CD4-positive, alpha-beta T cell treated with Interleukin-10 for 1 hour (primary cell): ENCODE measurements at regions not wholly inside any gene's neighbourhood (a gene's known extent, or its start where the extent isn't known, plus 50 kb on each side); places are given as distances from the start of the nearest gene placed in this dataset.

Experiments used
- DNase-seq: peaks from one replicate; pipeline ENCODE4 v3.0.0-alpha.2; 2020

GRCh38 chr13:111394211-111394922 lies 73.9 kb downstream of the TEX29 start:
- no peak for DNase-seq

GRCh38 chr13:111395511-111396393 lies 75.3 kb downstream of the TEX29 start:
- DNase-seq = no peak

- DNase-seq = no peak
Observed at GRCh38 chr13:111396457-111396856, 76.0 kb downstream of the TEX29 start.

- DNase-seq = no peak
Observed at GRCh38 chr13:111397202-111397880, 76.9 kb downstream of the TEX29 start.

- no peak for DNase-seq
Observed at GRCh38 chr13:111398196-111398595, 77.8 kb downstream of the TEX29 start.

- DNase-seq = no peak
Observed at GRCh38 chr13:111398715-111399299, 78.4 kb downstream of the TEX29 start.

GRCh38 chr13:111399334-111399733 lies 78.9 kb downstream of the TEX29 start:
- DNase-seq = no peak

GRCh38 chr13:111399776-111400538 lies 79.5 kb downstream of the TEX29 start:
- DNase-seq = no peak

- DNase-seq = no peak
Observed at GRCh38 chr13:111401151-111401550, 80.7 kb downstream of the TEX29 start.

- DNase-seq = no peak
Observed at GRCh38 chr13:111401755-111402154, 81.3 kb downstream of the TEX29 start.

GRCh38 chr13:111402441-111402840 lies 82.0 kb downstream of the TEX29 start:
- DNase-seq = no peak

- no peak for DNase-seq
Observed at GRCh38 chr13:111403266-111403665, 82.8 kb downstream of the TEX29 start.

- DNase-seq = no peak
Observed at GRCh38 chr13:111404746-111405145, 84.3 kb downstream of the TEX29 start.

- no peak for DNase-seq
Observed at GRCh38 chr13:111406636-111407035, 86.2 kb downstream of the TEX29 start.

GRCh38 chr13:111407381-111408131 lies 87.1 kb downstream of the TEX29 start:
- DNase-seq = no peak

GRCh38 chr13:111409413-111409812 lies 89.0 kb downstream of the TEX29 start:
- DNase-seq = no peak

- no peak for DNase-seq
Observed at GRCh38 chr13:111410232-111411021, 90.0 kb downstream of the TEX29 start.

GRCh38 chr13:111411151-111411858 lies 90.9 kb downstream of the TEX29 start:
- no peak for DNase-seq

GRCh38 chr13:111411919-111412650 lies 91.6 kb downstream of the TEX29 start:
- no peak for DNase-seq
